Calu3 (cell line): ENCODE measurements at regions not wholly inside any gene's neighbourhood (a gene's known extent, or its start where the extent isn't known, plus 50 kb on each side); places are given as distances from the start of the nearest gene placed in this dataset.

ENCODE experiments used
- BruUV-seq: library from RNA; stranded (reverse); fragments of 400-500 nt; replicated peaks from 2 replicates; lab custom pipeline; 2021; lab: Mats Ljungman, UMichigan
- CTCF ChIA-PET: fragments of 300-600 bp; sonication (Branson Sonifier 250); formaldehyde crosslinking; loops from one replicate; lab custom pipeline; 2022; ENCODE audit warnings: antibody characterized with exemption; lab: Charles Lee
- DNase-seq: peaks from one replicate; pipeline ENCODE4 v3.0.0; 2022
- H3K27ac Mint-ChIP-seq: one replicate; pipeline ENCODE4 v1.8.0; 2022; ENCODE audit warnings: mixed read lengths; ENCODE audit not compliant: unreplicated experiment
- H3K27me3 Mint-ChIP-seq: one replicate; pipeline ENCODE4 v1.8.0; 2022; ENCODE audit warnings: mixed read lengths; ENCODE audit not compliant: unreplicated experiment
- H3K36me3 Mint-ChIP-seq: one replicate; pipeline ENCODE4 v1.8.0; 2022; ENCODE audit warnings: mild to moderate bottlenecking, moderate library complexity, mixed read lengths; ENCODE audit not compliant: insufficient read depth, unreplicated experiment
- H3K4me1 Mint-ChIP-seq: one replicate; pipeline ENCODE4 v1.8.0; 2022; ENCODE audit warnings: mild to moderate bottlenecking, low read depth, mixed read lengths; ENCODE audit not compliant: unreplicated experiment
- H3K4me3 Mint-ChIP-seq: one replicate; pipeline ENCODE4 v1.8.0; 2022; ENCODE audit warnings: mild to moderate bottlenecking, low read depth, moderate library complexity, mixed read lengths; ENCODE audit not compliant: unreplicated experiment
- H3K9me3 Mint-ChIP-seq: one replicate; pipeline ENCODE4 v1.8.0; 2022; ENCODE audit warnings: low read depth, mixed read lengths; ENCODE audit not compliant: unreplicated experiment
- CTCF ChIP-seq: fragments of 200-600 bp; IDR thresholded peaks from one replicate; pipeline ENCODE4 v1.8.0; 2022; ENCODE audit warnings: antibody characterized with exemption; ENCODE audit not compliant: unreplicated experiment
- intact Hi-C: fragments of 100-400 bp; cut with micrococcal nuclease; formaldehyde crosslinking; loops from one replicate; pipeline ENCODE4 v1.10.0; 2022; ENCODE audit not compliant: unreplicated experiment

- Mint-ChIP-seq H3K9me3 (no peaks in the 10 kb centered on the region), H3K4me3 (no peak overlapping the region), H3K27ac (no peak overlapping the region), H3K4me1 (peaks cover 24% of the 10 kb centered on the region), H3K36me3 (no peaks in the 10 kb centered on the region), H3K27me3 (no peaks in the 10 kb centered on the region)
- DNase-seq: no peak
- CTCF ChIA-PET: no interaction called here
- TF ChIP-seq CTCF: no peak
- intact Hi-C loops: loop anchor here (10.0 kb wide), 1 partner anchor 100 kb away; no protein-coding TSS in a partner anchor
- no TSS peak for BruUV-seq
Measured at GRCh38 chr20:22464312-22465003, 119.9 kb downstream of the FOXA2 start.

GRCh38 chr20:22462975-22463914 lies 121.1 kb downstream of the FOXA2 start:
- Mint-ChIP-seq H3K9me3 (no peaks in the 10 kb centered on the region), H3K27ac (no peak overlapping the region), H3K36me3 (no peaks in the 10 kb centered on the region), H3K27me3 (no peaks in the 10 kb centered on the region), H3K4me3 (no peak overlapping the region), H3K4me1 (peaks cover 24% of the 10 kb centered on the region)
- TF ChIP-seq CTCF: no peak
- DNase-seq: no peak
- BruUV-seq: no TSS peak
- intact Hi-C loops: loop anchor here (10.0 kb wide), 1 partner anchor 102 kb away; no protein-coding TSS in a partner anchor
- CTCF ChIA-PET: interaction anchor here (0.5 kb wide), 1 partner anchor 50 kb away, joined by 16 read pairs; no protein-coding TSS in a partner anchor

- peaks cover 17% of the 10 kb centered on the region for H3K4me1 Mint-ChIP-seq
- BruUV-seq: no TSS peak
- no peak for DNase-seq
- intact Hi-C loops: loop anchor here (10.0 kb wide), 1 partner anchor 104 kb away; no protein-coding TSS in a partner anchor
- H3K4me3 Mint-ChIP-seq: no peak overlapping the region
- TF ChIP-seq CTCF: no peak
- no peaks in the 10 kb centered on the region for H3K9me3 Mint-ChIP-seq
- CTCF ChIA-PET: no interaction called here
- H3K27ac Mint-ChIP-seq: no peak overlapping the region
- no peaks in the 10 kb centered on the region for H3K36me3 Mint-ChIP-seq
- no peaks in the 10 kb centered on the region for H3K27me3 Mint-ChIP-seq
Measured at GRCh38 chr20:22460803-22461202, 123.6 kb downstream of the FOXA2 start.

- Mint-ChIP-seq H3K27me3 (no peaks in the 10 kb centered on the region), H3K27ac (no peak overlapping the region), H3K36me3 (no peaks in the 10 kb centered on the region), H3K4me3 (no peak overlapping the region), H3K9me3 (no peaks in the 10 kb centered on the region), H3K4me1 (peaks cover 12% of the 10 kb centered on the region)
- no peak for DNase-seq
- no peak for TF ChIP-seq CTCF
- intact Hi-C loops: loop anchor here (10.0 kb wide), 1 partner anchor 105 kb away; no protein-coding TSS in a partner anchor
- CTCF ChIA-PET: interaction anchor here (0.6 kb wide), 1 partner anchor 21 kb away, joined by 4 read pairs; no protein-coding TSS in a partner anchor
- BruUV-seq: no TSS peak
Measured at GRCh38 chr20:22460231-22460630, 124.1 kb downstream of the FOXA2 start.
